HCT116 (cell line): ENCODE measurements at regions not wholly inside any gene's neighbourhood (a gene's known extent, or its start where the extent isn't known, plus 50 kb on each side); places are given as distances from the start of the nearest gene placed in this dataset.

Experiments
- ATAC-seq: fragments of 200-7000 bp; cut with Tn5 transposase; 2 replicates; pipeline ENCODE4 v1.9.1; 2020; ENCODE audit warnings: mild to moderate bottlenecking, moderate library complexity
- BruUV-seq: library from RNA; stranded (reverse); fragments of 400-500 nt; replicated peaks from 2 replicates; lab custom pipeline; 2021; lab: Mats Ljungman, UMichigan
- CTCF ChIA-PET: fragments of 300-600 bp; sonication (Branson Sonifier 250); formaldehyde crosslinking; loops from one replicate; lab custom pipeline; 2021; ENCODE audit warnings: antibody characterized with exemption; lab: Charles Lee
- POLR2A ChIA-PET: fragments of 300-600, 350-600 bp; sonication (Branson Sonifier 250); formaldehyde crosslinking; loops from one replicate; lab custom pipeline; 2021; ENCODE audit warnings: antibody characterized with exemption; lab: Charles Lee
- RAD21 ChIA-PET, 2 experiments: fragments of 300-600 bp; sonication (Branson Sonifier 250); formaldehyde crosslinking; loops; one replicate each; lab custom pipeline; 2023; ENCODE audit warnings: low total read pairs in 2 of 2; ENCODE audit not compliant: uncharacterized antibody in 2 of 2, unreplicated experiment in 2 of 2, low non-redundant PET in 1 of 2; lab: Charles Lee
- DNase-seq: peaks from one replicate; pipeline ENCODE4 v3.0.0-alpha.2; 2010; ENCODE audit warnings: low read depth, low spot score
- H2AFZ ChIP-seq: fragments of 200-600 bp; shearing (Covaris generic), sonication (generic); 2 replicates; pipeline ENCODE4 v1.6.1; 2017; ENCODE audit warnings: low read depth, mixed run types, mixed read lengths, antibody characterized with exemption, low read length; ENCODE audit not compliant: poor library complexity, severe bottlenecking
- H3K27ac ChIP-seq: 2 replicates; pipeline ENCODE4 v1.5.1; 2012; ENCODE audit warnings: low read depth, low read length
- H3K27me3 ChIP-seq: fragments of 200-600 bp; sonication (generic); 2 replicates; pipeline ENCODE4 v1.6.1; 2016; ENCODE audit warnings: mixed run types, low read length, mixed read lengths; ENCODE audit not compliant: insufficient read depth
- H3K36me3 ChIP-seq, 2 experiments: fragments of 200-500 bp in 1 of 2; fragments of 200-600 bp in 1 of 2; sonication (Bioruptor generic) in 1 of 2; sonication (generic) in 1 of 2; 2 replicates each; pipeline versions ENCODE4 v1.5.1 to v1.6.1; 2014 to 2016; ENCODE audit warnings: low read length in 2 of 2, inconsistent platforms in 1 of 2, mixed read lengths in 1 of 2, mixed run types in 1 of 2; ENCODE audit not compliant: insufficient read depth in 2 of 2, control insufficient read depth in 1 of 2
- H3K4me1 ChIP-seq, 2 experiments: fragments of 200-600 bp in 1 of 2; sonication (generic) in 1 of 2; 2 replicates each; pipeline versions ENCODE4 v1.5.1 to v1.6.1; 2012 to 2017; ENCODE audit warnings: low read length in 2 of 2, inconsistent platforms in 1 of 2, mild to moderate bottlenecking in 1 of 2, mixed read lengths in 1 of 2, mixed run types in 1 of 2, moderate library complexity in 1 of 2; ENCODE audit not compliant: insufficient read depth in 2 of 2, control insufficient read depth in 1 of 2
- H3K4me2 ChIP-seq: fragments of 200-600 bp; sonication (generic); 2 replicates; pipeline ENCODE4 v1.6.1; 2017; ENCODE audit warnings: mixed run types, low read length, mixed read lengths
- H3K4me3 ChIP-seq, 2 experiments: fragments of 200-600 bp in 1 of 2; sonication (generic) in 1 of 2; replicated peaks in 1 of 2; 2 replicates each; pipeline ENCODE4 v1.5.1; 2011 to 2016; ENCODE audit warnings: low read length in 2 of 2, control low read depth in 1 of 2, low read depth in 1 of 2, mild to moderate bottlenecking in 1 of 2, mixed read lengths in 1 of 2, mixed run types in 1 of 2
- H3K79me2 ChIP-seq: fragments of 200-600 bp; sonication (generic); 2 replicates; pipeline ENCODE4 v1.6.1; 2017; ENCODE audit warnings: mild to moderate bottlenecking, mixed run types, low read length, moderate library complexity, mixed read lengths; ENCODE audit not compliant: insufficient read depth
- H3K9ac ChIP-seq: fragments of 200-600 bp; sonication (generic); 2 replicates; pipeline ENCODE4 v1.6.1; 2016; ENCODE audit warnings: low read length, mixed read lengths
- H3K9me2 ChIP-seq: fragments of 200-600 bp; sonication (generic), shearing (Covaris generic); 2 replicates; pipeline ENCODE4 v1.6.1; 2017; ENCODE audit warnings: mixed run types, mild to moderate bottlenecking, moderate library complexity; ENCODE audit not compliant: insufficient read depth
- H3K9me3 ChIP-seq, 2 experiments: fragments of 200-500 bp in 1 of 2; fragments of 200-600 bp in 1 of 2; sonication (Bioruptor generic) in 1 of 2; sonication (generic) in 1 of 2; 2 replicates each; pipeline ENCODE4 v1.6.1; 2014 to 2017; ENCODE audit warnings: low read length in 2 of 2, mixed read lengths in 2 of 2, inconsistent platforms in 1 of 2, low read depth in 1 of 2, mild to moderate bottlenecking in 1 of 2, mixed run types in 1 of 2, moderate library complexity in 1 of 2; ENCODE audit not compliant: control insufficient read depth in 1 of 2, insufficient read depth in 1 of 2
- H4K20me1 ChIP-seq: fragments of 200-600 bp; sonication (generic), shearing (Covaris generic); 2 replicates; pipeline ENCODE4 v1.6.1; 2017; ENCODE audit warnings: mixed run types, mild to moderate bottlenecking, moderate library complexity; ENCODE audit not compliant: insufficient read depth
- CBX3 ChIP-seq: IDR thresholded peaks from 2 replicates; pipeline ENCODE4 v1.6.1; 2012; ENCODE audit warnings: low read depth
- CEBPB ChIP-seq: IDR thresholded peaks from 2 replicates; pipeline ENCODE4 v1.6.1; 2012; ENCODE audit warnings: low read depth
- ELF1 ChIP-seq: IDR thresholded peaks from 2 replicates; pipeline ENCODE4 v1.6.1; 2012; ENCODE audit warnings: low read depth, borderline replicate concordance
- FOSL1 ChIP-seq: IDR thresholded peaks from 2 replicates; pipeline ENCODE4 v1.6.1; 2012; ENCODE audit warnings: low read depth
- POLR2A ChIP-seq: IDR thresholded peaks from 2 replicates; pipeline ENCODE4 v1.7.0; 2011; ENCODE audit warnings: borderline replicate concordance; ENCODE audit not compliant: insufficient read depth, insufficient read length; ENCODE audit errors: extremely low read depth
- SRF ChIP-seq: IDR thresholded peaks from 2 replicates; pipeline ENCODE4 v1.6.1; 2012; ENCODE audit warnings: low read depth
- YY1 ChIP-seq: IDR thresholded peaks from 2 replicates; pipeline ENCODE4 v1.6.1; 2011; ENCODE audit warnings: low read length, low read depth, moderate library complexity, mild to moderate bottlenecking; ENCODE audit not compliant: insufficient replicate concordance; ENCODE audit errors: extremely low read depth
- ZFX ChIP-seq: fragments of 450-650 bp; IDR thresholded peaks from 2 replicates; pipeline ENCODE4 v1.6.1; 2017
- intact Hi-C: fragments of 100-400 bp; cut with micrococcal nuclease; formaldehyde crosslinking; loops from 2 replicates; pipeline ENCODE4 v1.10.0; 2022
- TF ChIP-seq, protein P1 (sequence below): IDR thresholded peaks from 2 replicates; pipeline ENCODE4 v1.6.1; 2012
- TF ChIP-seq, protein P2 (sequence below): IDR thresholded peaks from 2 replicates; pipeline ENCODE4 v1.6.1; 2012; ENCODE audit warnings: low read depth

DNA sequence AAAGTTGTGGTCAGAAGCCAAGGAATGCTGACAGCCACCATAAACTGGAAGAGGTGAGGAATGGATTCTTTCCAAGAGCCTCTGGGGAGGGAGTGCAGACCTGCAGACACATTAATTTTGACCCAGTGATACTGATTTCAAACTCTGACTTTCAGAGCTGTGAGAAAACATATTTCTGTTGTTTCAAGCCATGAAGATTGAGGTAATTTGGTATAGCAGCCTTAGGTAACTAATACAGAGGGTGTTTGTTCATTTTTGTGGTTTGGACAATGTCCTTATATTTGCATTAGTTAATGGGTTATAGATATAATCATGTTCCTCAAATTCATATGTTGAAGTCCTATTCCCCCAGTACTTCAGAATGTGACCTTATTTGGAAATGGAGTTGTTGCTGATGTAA lies 85.4 kb upstream of the GTSF1L start:
- no TSS peak for BruUV-seq
- Histone ChIP-seq H3K4me2 (no peak overlapping the region), H3K9me2 (no peaks in the 10 kb centered on the region), H3K79me2 (no peaks in the 10 kb centered on the region), H3K4me1 (no peaks in the 10 kb centered on the region), H4K20me1 (no peaks in the 10 kb centered on the region), H3K27me3 (no peaks in the 10 kb centered on the region), H3K9me3 (peaks cover 9 to 13% of the 10 kb centered on the region in 2 experiments; a peak in 3 of 4 replicates), H3K27ac (no peak overlapping the region), H2AFZ (no peak overlapping the region), H3K36me3 (no peaks in the 10 kb centered on the region), H3K4me3 (no peak overlapping the region)
- ChIA-PET POLR2A (no interaction called here), RAD21 (no interaction called here)
- intact Hi-C loops: no loop called here
- ATAC-seq (no peak), DNase-seq (no peak)
- TF ChIP-seq YY1: no peak
- TF ChIP-seq POLR2A: no peak
- TF ChIP-seq, protein P1, sequence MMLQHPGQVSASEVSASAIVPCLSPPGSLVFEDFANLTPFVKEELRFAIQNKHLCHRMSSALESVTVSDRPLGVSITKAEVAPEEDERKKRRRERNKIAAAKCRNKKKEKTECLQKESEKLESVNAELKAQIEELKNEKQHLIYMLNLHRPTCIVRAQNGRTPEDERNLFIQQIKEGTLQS: no peak
- TF ChIP-seq ZFX: no peak
- TF ChIP-seq, protein P2, sequence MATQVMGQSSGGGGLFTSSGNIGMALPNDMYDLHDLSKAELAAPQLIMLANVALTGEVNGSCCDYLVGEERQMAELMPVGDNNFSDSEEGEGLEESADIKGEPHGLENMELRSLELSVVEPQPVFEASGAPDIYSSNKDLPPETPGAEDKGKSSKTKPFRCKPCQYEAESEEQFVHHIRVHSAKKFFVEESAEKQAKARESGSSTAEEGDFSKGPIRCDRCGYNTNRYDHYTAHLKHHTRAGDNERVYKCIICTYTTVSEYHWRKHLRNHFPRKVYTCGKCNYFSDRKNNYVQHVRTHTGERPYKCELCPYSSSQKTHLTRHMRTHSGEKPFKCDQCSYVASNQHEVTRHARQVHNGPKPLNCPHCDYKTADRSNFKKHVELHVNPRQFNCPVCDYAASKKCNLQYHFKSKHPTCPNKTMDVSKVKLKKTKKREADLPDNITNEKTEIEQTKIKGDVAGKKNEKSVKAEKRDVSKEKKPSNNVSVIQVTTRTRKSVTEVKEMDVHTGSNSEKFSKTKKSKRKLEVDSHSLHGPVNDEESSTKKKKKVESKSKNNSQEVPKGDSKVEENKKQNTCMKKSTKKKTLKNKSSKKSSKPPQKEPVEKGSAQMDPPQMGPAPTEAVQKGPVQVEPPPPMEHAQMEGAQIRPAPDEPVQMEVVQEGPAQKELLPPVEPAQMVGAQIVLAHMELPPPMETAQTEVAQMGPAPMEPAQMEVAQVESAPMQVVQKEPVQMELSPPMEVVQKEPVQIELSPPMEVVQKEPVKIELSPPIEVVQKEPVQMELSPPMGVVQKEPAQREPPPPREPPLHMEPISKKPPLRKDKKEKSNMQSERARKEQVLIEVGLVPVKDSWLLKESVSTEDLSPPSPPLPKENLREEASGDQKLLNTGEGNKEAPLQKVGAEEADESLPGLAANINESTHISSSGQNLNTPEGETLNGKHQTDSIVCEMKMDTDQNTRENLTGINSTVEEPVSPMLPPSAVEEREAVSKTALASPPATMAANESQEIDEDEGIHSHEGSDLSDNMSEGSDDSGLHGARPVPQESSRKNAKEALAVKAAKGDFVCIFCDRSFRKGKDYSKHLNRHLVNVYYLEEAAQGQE: no peak
- TF ChIP-seq CEBPB: no peak
- no peak for TF ChIP-seq FOSL1
- no peak for TF ChIP-seq ELF1
- no peak for TF ChIP-seq SRF
- TF ChIP-seq CBX3: no peak
- TF ChIP-seq, all 23 proteins: peak for 0
- CTCF ChIA-PET: no interaction called here
- no peak overlapping the region for H3K9ac ChIP-seq
